SJSA1 (cell line): ENCODE measurements at regions not wholly inside any gene's neighbourhood (a gene's known extent, or its start where the extent isn't known, plus 50 kb on each side); places are given as distances from the start of the nearest gene placed in this dataset.

Experiments used
- DNase-seq, 2 experiments: peaks; one replicate each; pipeline ENCODE4 v3.0.0-alpha.2; 2015 to 2020; ENCODE audit warnings: low spot score in 2 of 2, low read depth in 1 of 2
- H3K27ac ChIP-seq: fragments of 250-450 bp; sonication (Bioruptor Pico); 2 replicates; pipeline ENCODE4 v1.5.1; 2020; ENCODE audit warnings: mild to moderate bottlenecking, moderate library complexity
- H3K27me3 ChIP-seq: fragments of 250-450 bp; sonication (Bioruptor Pico); replicated peaks from 2 replicates; pipeline ENCODE4 v1.5.1; 2020; ENCODE audit warnings: mild to moderate bottlenecking, moderate library complexity
- H3K36me3 ChIP-seq: fragments of 250-450 bp; sonication (Bioruptor Pico); 2 replicates; pipeline ENCODE4 v1.5.1; 2020; ENCODE audit warnings: mild to moderate bottlenecking
- H3K4me1 ChIP-seq: fragments of 250-450 bp; sonication (Bioruptor Pico); replicated peaks from 2 replicates; pipeline ENCODE4 v1.6.1; 2021; ENCODE audit warnings: mild to moderate bottlenecking
- H3K4me3 ChIP-seq: fragments of 250-450 bp; sonication (Bioruptor Pico); 2 replicates; pipeline ENCODE4 v1.5.1; 2020; ENCODE audit warnings: mild to moderate bottlenecking
- H3K9me3 ChIP-seq: fragments of 250-450 bp; sonication (Bioruptor Pico); replicated peaks from 2 replicates; pipeline ENCODE4 v1.5.1; 2020; ENCODE audit warnings: mild to moderate bottlenecking

DNA sequence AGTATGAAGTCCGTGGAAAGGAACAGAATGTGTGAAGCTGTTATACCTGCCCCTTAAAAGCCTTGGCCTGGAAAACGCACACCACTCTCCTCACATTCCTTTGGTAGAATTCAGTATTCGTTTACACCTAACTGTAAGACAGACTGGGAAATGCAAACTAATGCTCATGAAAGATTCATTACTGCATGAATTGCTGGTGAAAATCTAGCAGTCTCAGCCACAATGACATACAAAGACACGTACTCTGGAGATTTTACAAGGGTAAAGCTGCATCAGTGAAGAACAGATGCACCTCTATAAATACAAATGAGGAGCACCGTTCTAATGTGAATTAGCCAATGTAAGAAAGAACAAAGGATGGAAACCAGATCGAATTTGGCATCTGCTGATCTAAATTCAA, 2051.3 kb downstream of the PCDH7 start:
- H3K4me1 ChIP-seq = no peaks in the 10 kb centered on the region
- no peaks in the 10 kb centered on the region for H3K27me3 ChIP-seq
- no peaks in the 10 kb centered on the region for H3K9me3 ChIP-seq
- H3K4me3 ChIP-seq = no peak overlapping the region
- H3K27ac ChIP-seq = no peak overlapping the region
- DNase-seq = no peak
- H3K36me3 ChIP-seq = no peaks in the 10 kb centered on the region

DNA sequence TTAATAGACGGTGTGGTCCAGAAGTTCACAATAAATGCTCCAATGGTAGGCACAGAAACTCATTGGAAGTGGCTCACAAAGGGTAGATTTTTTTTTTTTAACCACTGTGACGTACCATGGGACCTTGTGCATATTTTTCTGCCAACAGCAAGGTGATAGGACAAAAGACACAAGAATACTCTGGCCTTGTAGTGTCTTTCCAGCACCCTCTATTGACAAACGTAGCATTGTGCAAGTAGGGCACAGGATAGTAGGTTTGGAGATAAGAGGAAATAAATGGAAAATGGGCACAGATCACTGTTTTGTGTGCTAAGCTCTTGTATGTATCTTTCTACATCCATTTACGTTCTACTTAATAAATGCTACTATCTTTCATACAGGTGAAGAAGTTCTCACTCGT, 2054.9 kb downstream of the PCDH7 start:
- H3K4me3 ChIP-seq = no peak overlapping the region
- H3K9me3 ChIP-seq = no peaks in the 10 kb centered on the region
- H3K36me3 ChIP-seq = no peaks in the 10 kb centered on the region
- no peak overlapping the region for H3K27ac ChIP-seq
- no peaks in the 10 kb centered on the region for H3K27me3 ChIP-seq
- no peaks in the 10 kb centered on the region for H3K4me1 ChIP-seq
- DNase-seq = no peak

DNA sequence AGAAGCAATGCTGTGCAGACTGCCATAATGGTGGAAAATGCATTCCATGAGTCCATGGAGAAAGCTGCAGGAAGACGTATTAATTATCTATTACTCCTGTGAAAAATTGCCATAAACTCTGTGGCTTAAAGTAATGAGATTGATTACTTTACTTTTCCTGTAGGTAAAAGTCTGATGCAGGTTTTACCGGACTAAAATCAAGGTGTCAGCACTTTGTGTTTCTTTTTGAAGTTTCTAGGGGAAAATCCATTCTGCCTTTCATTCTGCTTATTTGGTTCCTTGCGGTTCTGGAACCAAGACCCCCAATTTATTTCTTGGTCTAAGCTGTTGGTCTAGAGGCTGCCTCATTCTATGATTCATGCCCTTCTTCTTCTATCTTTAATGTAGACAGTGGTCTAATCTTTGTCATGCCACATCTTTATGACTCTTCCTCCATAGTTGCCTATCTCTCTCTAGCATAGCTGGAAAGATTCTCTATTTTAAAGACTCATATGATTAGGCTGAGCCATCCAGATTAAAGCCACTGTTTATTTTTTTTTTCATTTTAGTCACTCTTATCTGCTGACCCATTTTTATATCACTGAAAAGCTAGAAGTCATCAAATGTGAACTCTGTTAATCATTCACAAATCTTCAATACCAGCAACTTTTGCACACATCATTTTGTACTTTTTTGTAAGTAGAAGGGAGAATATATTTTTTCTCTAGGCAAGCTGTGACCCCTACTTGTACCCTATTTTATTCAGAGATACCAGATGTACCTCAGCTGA, 2056.4 kb downstream of the PCDH7 start:
- Histone ChIP-seq H3K36me3 (no peaks in the 10 kb centered on the region), H3K4me3 (no peak overlapping the region), H3K4me1 (no peaks in the 10 kb centered on the region), H3K27ac (no peak overlapping the region), H3K9me3 (no peaks in the 10 kb centered on the region), H3K27me3 (no peaks in the 10 kb centered on the region)
- DNase-seq = no peak

DNA sequence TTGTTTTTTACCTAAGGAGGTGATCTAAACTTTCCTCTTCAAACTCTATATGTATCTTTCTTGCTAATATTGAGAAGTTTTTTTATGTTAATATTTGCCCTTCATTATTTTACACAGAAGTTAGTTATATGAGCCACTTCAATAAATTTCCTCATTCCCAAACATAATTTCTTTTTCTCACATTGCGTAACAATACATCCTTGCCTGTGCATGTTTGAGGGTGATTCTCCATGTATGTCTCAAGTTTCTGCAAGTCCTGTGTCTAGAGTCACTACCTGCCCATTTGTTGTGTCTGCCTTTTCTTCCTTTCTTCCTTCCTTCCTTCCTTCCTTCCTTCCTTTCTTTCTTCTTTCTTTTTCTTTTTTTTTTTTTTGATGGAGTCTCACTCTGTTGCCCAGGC, 2057.9 kb downstream of the PCDH7 start:
- no peaks in the 10 kb centered on the region for H3K9me3 ChIP-seq
- no peak overlapping the region for H3K27ac ChIP-seq
- no peak for DNase-seq
- H3K36me3 ChIP-seq = no peaks in the 10 kb centered on the region
- no peak overlapping the region for H3K4me3 ChIP-seq
- no peaks in the 10 kb centered on the region for H3K27me3 ChIP-seq
- no peaks in the 10 kb centered on the region for H3K4me1 ChIP-seq

DNA sequence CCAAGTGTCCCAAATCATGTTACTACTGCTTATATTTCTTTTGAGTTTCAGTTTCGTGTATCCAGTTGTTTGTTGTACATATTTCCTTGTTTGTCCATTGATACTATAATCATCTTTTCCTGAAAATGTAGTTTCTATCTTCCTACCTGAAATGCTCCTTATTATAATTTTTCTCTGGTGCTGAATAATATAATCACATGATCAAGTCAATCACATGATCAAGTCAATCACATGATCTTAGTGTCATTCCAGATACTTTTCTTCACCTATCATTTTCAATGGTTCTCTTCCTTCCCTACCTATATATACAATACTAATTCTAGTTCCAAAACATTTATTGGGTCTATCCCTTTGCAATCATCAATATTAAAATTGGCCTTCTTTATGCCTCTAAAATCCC, 2058.8 kb downstream of the PCDH7 start:
- no peaks in the 10 kb centered on the region for H3K4me1 ChIP-seq
- H3K9me3 ChIP-seq = no peaks in the 10 kb centered on the region
- DNase-seq = no peak
- no peak overlapping the region for H3K4me3 ChIP-seq
- no peaks in the 10 kb centered on the region for H3K36me3 ChIP-seq
- no peak overlapping the region for H3K27ac ChIP-seq
- no peaks in the 10 kb centered on the region for H3K27me3 ChIP-seq

DNA sequence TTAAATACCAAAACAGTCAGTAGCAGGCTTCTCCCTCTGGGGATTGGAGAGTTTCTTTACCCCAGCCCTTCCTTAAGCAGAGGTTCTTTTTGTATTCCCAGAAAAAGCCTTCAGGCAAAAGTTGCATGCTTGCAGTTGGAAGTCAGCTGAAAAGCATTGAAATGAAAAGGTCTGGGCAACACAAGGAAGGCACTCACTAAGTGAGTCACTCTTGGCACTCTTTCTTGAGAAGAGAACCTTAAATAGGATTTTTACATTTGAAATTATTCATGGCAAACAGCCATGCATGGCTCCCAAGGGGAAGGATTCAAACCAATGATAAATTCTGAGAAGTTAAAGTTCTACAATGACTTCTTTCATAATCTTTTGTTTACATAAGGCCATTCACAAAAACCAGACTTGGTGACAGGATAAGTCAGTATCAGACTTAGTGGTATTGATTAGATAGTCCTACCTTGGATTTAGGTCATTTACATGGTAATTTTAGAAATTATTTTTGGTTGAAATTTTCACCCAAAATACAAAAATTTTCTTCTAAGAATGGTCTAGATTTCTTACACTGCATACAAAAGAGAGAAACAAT, 2068.9 kb downstream of the PCDH7 start:
- no peaks in the 10 kb centered on the region for H3K36me3 ChIP-seq
- H3K27me3 ChIP-seq = no peaks in the 10 kb centered on the region
- DNase-seq = no peak
- no peaks in the 10 kb centered on the region for H3K4me1 ChIP-seq
- no peak overlapping the region for H3K4me3 ChIP-seq
- H3K9me3 ChIP-seq = no peaks in the 10 kb centered on the region
- H3K27ac ChIP-seq = no peak overlapping the region

DNA sequence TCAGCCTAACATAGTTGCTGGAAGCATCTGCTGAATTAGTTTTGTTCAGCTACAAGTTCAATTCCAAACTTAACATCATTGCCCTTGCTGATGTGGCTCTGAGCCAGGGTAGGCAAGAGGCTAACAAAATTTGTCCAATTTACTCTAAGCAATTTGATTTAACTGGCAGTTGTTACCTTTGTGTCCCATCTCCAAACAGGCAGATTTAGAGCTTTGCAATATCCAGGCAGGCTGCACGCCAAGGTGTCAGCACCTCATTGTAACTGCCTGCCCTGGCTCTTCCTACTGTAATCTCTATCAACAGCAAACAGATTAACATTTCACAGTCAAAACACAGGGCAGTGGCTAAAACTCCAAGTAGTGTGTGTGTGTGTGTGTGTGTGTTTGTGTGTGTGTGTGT, 2070.6 kb downstream of the PCDH7 start:
- no peak overlapping the region for H3K4me3 ChIP-seq
- H3K9me3 ChIP-seq = no peaks in the 10 kb centered on the region
- H3K4me1 ChIP-seq = no peaks in the 10 kb centered on the region
- no peaks in the 10 kb centered on the region for H3K27me3 ChIP-seq
- no peak overlapping the region for H3K27ac ChIP-seq
- DNase-seq = no peak
- H3K36me3 ChIP-seq = no peaks in the 10 kb centered on the region

DNA sequence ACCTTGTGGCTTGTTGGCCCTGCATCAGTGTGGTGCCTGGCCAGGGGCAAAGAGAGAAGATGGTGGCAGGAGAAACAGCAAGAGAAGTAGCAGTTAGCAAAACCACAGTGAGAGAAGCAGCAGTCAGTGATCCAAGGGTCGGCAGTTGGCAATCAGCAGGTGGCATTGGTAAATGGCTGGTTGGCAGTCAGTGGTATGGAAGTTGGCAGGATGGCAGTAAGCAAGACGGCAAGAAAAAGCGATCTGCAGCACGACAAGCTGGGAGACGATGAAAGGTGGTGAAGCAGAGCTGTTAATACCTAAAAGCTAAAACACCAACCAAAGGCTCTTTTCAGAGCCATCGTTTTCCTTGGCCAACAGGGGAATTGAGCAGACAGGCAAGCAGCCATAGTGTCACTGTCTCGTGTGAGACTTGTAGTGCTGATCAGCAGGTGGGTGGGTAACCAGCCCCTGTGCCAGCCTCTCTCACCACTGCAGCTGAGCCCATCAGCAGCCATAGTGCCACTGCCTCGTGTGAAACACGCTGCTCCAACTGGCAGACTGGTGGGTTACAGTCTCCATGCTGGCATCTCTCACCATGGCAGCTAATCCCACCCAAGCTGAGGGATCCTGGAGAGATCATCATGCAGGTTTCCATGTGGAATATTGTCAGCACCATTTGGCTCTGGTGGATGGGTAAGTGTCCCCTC, 2078.4 kb downstream of the PCDH7 start:
- Histone ChIP-seq H3K27ac (no peak overlapping the region), H3K4me3 (no peak overlapping the region), H3K36me3 (no peaks in the 10 kb centered on the region), H3K27me3 (no peaks in the 10 kb centered on the region), H3K4me1 (no peaks in the 10 kb centered on the region), H3K9me3 (no peaks in the 10 kb centered on the region)
- DNase-seq = no peak

DNA sequence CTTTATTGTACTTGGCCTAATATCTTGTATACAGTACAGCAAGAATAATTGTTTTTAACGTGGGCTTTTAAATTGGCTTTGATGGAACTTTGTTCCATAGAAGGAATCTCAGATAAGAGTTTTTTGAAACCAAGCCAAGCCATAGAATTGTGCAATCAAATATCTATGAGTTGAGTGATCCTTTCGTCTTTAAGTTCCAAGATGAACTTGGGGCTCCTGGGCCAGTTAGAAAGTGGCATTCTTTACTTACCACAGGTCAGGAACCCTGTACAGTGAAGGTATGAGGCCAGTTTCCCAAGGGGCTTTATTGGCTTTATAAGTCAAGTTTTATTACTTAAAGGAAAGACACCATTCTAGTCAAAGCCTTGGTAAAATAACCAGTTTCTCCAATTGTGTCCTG, 2104.2 kb downstream of the PCDH7 start:
- no peak overlapping the region for H3K4me3 ChIP-seq

DNA sequence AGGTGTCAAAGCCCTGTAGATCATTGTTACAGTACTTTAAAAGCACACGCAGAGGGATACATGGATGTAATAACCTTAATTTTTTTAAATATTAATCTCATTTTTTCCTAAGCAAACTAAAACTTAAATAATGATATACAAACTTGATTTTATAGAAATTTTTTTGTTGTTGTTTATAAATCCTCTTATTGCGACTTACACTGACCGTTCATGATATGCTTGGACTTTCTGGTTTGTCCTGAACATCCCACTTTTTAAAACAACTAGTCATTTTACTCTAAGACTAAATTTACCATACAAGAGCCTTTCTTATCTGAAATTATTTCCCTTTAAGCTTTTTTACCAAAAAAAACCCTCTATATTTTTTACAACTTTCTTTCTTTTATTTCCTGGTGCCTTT, 2106.0 kb downstream of the PCDH7 start:
- Histone ChIP-seq H3K4me3 (no peak overlapping the region), H3K36me3 (no peaks in the 10 kb centered on the region), H3K4me1 (no peaks in the 10 kb centered on the region), H3K9me3 (no peaks in the 10 kb centered on the region), H3K27ac (no peak overlapping the region), H3K27me3 (no peaks in the 10 kb centered on the region)
- DNase-seq = no peak

More for the DNA sequence above, 2104.2 kb downstream of the PCDH7 start:
- no peaks in the 10 kb centered on the region for H3K9me3 ChIP-seq
- H3K4me1 ChIP-seq = no peaks in the 10 kb centered on the region
- no peak overlapping the region for H3K27ac ChIP-seq
- H3K36me3 ChIP-seq = no peaks in the 10 kb centered on the region
- H3K27me3 ChIP-seq = no peaks in the 10 kb centered on the region
- no peak for DNase-seq

DNA sequence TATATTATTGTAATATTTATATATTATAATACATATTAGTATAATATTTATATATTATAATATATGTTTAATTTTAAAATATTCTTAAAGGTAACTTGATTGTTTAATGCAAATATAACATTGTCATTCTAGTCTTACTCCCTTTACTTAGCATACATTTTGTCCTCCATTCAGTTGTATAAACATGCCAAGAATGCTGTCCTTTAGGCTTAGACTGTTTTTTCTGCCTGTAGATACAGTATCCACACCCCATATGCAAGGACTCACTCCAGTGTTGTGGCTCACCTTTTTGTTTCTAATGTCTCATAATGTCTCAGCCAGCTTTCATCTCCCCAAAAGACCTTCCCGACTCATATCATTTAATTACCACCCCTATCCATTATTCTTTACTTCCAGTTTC, 2110.0 kb downstream of the PCDH7 start:
- H3K27ac ChIP-seq = no peak overlapping the region
- no peaks in the 10 kb centered on the region for H3K9me3 ChIP-seq
- no peaks in the 10 kb centered on the region for H3K4me1 ChIP-seq
- no peaks in the 10 kb centered on the region for H3K27me3 ChIP-seq
- DNase-seq = no peak
- no peak overlapping the region for H3K4me3 ChIP-seq
- no peaks in the 10 kb centered on the region for H3K36me3 ChIP-seq

DNA sequence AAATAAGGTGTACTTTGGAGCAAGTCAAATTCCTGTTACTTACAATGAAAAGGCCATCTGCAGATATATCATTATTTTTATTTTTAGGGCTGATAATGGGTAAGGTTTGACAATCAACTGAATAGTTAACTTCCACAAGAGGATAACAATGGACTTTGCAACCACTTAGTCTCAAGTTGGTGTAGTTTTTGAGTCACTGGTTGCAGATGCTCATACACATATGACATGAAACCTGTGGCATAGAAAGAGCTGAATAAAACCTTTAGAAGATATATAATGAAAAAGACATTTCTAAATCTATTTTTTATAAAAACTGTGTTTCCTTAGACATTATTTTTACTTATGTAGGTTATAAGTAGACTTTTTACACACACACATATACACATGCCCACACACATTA, 2110.9 kb downstream of the PCDH7 start:
- no peak overlapping the region for H3K4me3 ChIP-seq
- no peaks in the 10 kb centered on the region for H3K4me1 ChIP-seq
- H3K36me3 ChIP-seq = no peaks in the 10 kb centered on the region
- DNase-seq = no peak
- H3K27ac ChIP-seq = no peak overlapping the region
- no peaks in the 10 kb centered on the region for H3K27me3 ChIP-seq
- H3K9me3 ChIP-seq = no peaks in the 10 kb centered on the region

DNA sequence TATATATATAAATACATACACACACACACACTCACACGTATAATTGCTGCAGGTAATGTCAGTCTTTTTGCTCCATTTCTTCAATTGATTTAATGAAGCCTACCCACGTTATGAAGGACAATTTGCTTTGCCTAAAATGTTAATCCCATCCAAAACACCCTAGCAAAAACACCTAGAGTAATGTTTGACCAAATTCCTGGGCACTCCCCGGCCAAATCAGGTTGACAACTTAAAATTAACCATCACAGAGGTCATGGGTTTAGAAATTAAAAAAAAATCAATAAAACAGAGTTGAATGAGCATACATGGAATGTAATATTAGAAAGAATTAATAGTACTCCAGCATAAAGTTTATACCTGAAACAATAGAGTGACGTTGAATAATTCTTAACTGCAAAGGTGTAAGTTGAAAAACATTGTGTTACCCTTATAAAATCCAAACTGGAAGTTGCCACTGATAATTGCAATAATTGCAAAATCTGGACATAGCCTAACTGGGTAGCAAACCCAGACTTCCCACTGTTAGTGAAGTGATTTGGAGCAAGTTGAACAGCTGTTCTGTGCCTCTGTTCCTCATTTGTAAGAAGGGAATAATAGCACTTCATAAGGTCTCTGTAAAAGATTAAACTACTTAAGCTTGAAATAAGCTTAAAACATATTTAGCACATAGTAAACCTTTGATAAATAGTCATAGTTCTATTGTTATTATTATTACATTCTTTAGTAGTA, 2120.5 kb downstream of the PCDH7 start:
- no peak for DNase-seq
- Histone ChIP-seq H3K4me1 (no peaks in the 10 kb centered on the region), H3K27ac (no peak overlapping the region), H3K9me3 (no peaks in the 10 kb centered on the region), H3K27me3 (no peaks in the 10 kb centered on the region), H3K4me3 (no peak overlapping the region), H3K36me3 (no peaks in the 10 kb centered on the region)

DNA sequence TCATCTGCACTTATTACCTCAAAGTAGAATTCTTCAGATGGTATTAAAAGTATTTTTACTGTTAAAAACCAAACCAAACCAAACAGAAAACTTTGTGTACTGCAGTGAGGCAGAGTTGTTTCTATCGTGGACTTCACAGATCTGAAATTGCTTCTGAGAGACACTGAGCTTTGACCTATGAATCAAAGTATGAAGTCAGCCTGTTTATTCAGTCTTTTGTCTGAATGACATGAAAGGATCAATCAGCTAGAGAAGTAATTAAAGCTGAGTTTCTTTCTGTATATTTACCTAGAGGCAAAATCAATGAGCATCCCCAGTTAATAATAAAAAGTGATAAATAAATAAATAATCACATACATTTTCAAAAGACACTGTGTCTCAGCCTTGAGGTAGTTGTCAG, 2121.0 kb downstream of the PCDH7 start:
- Histone ChIP-seq H3K4me1 (no peaks in the 10 kb centered on the region), H3K4me3 (no peak overlapping the region), H3K9me3 (no peaks in the 10 kb centered on the region), H3K27me3 (no peaks in the 10 kb centered on the region), H3K36me3 (no peaks in the 10 kb centered on the region), H3K27ac (no peak overlapping the region)
- no peak for DNase-seq
